GM12892 (cell line): ENCODE measurements at regions not wholly inside any gene's neighbourhood (a gene's known extent, or its start where the extent isn't known, plus 50 kb on each side); places are given as distances from the start of the nearest gene placed in this dataset.

ENCODE experiments used
- POLR2A ChIP-seq: IDR thresholded peaks from 2 replicates; pipeline ENCODE4 v1.6.1; 2011; ENCODE audit warnings: low read depth, low read length, control low read depth
- POLR2AphosphoS5 ChIP-seq: IDR thresholded peaks from 2 replicates; pipeline ENCODE4 v1.6.1; 2011; ENCODE audit warnings: low read depth, low read length, control low read depth
- TAF1 ChIP-seq: IDR thresholded peaks from 2 replicates; pipeline ENCODE4 v1.6.1; 2011; ENCODE audit warnings: low read depth, mild to moderate bottlenecking, control low read depth, low read length, borderline replicate concordance

DNA sequence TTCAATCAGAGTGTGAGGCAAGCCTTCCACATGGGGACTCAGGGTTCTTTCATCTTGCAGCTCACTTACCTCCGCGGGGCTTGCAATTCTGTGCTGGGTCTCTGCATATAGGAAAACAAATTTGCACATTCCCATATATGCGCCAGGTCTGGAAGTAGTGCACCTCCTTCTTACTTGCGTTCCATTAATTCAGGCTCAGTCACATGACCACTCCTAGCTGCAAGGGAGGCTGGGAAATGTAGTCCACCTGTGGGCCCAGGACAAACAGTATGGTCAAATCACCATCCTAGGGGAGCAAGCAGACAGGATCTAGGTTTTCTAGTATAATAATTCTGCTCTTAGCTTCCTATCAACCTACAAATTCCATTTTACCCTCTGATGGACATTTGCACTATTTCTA, 160.4 kb downstream of the AACS start:
- no peak for TF ChIP-seq POLR2A
- no peak for TF ChIP-seq POLR2AphosphoS5
- no peak for TF ChIP-seq TAF1
